Fibroblast of lung (primary cell): ENCODE measurements at regions not wholly inside any gene's neighbourhood (a gene's known extent, or its start where the extent isn't known, plus 50 kb on each side); places are given as distances from the start of the nearest gene placed in this dataset.

Experiments used
- DNase-seq, 2 donors: peaks; one replicate each; pipeline versions ENCODE4 v3.0.0 to v3.0.0-alpha.2; 2010; ENCODE audit warnings: low read depth in 2 of 2
- H2AFZ ChIP-seq: 2 replicates; pipeline ENCODE4 v1.5.1; 2012; ENCODE audit warnings: low read length, control low read depth, inconsistent platforms
- H3K27ac ChIP-seq: 2 replicates; pipeline ENCODE4 v1.5.1; 2011; ENCODE audit warnings: low read length, control low read depth; ENCODE audit not compliant: insufficient read depth
- H3K27me3 ChIP-seq: 2 replicates; pipeline ENCODE4 v1.5.1; 2011; ENCODE audit warnings: mild to moderate bottlenecking, low read length; ENCODE audit not compliant: control insufficient read depth, insufficient read depth
- H3K36me3 ChIP-seq: 2 replicates; pipeline ENCODE4 v1.5.1; 2011; ENCODE audit warnings: low read length; ENCODE audit not compliant: control insufficient read depth, insufficient read depth
- H3K4me1 ChIP-seq: 2 replicates; pipeline ENCODE4 v1.5.1; 2011; ENCODE audit warnings: low read length; ENCODE audit not compliant: control insufficient read depth, insufficient read depth; ENCODE audit errors: extremely low read depth
- H3K4me2 ChIP-seq: 2 replicates; pipeline ENCODE4 v1.5.1; 2011; ENCODE audit warnings: low read length, control low read depth; ENCODE audit not compliant: insufficient read depth; ENCODE audit errors: extremely low read depth
- H3K4me3 ChIP-seq, 4 experiments: fragments of 200-600 bp in 1 of 4; sonication (generic) in 1 of 4; replicated peaks in 1 of 4; 2 replicates each; pipeline ENCODE4 v1.5.1; 2011 to 2016; ENCODE audit warnings: low read length in 4 of 4, low read depth in 3 of 4, mild to moderate bottlenecking in 3 of 4, control low read depth in 2 of 4, inconsistent platforms in 1 of 4, mixed read lengths in 1 of 4; ENCODE audit not compliant: insufficient read depth in 1 of 4; ENCODE audit errors: control extremely low read depth in 1 of 4
- H3K79me2 ChIP-seq: 2 replicates; pipeline ENCODE4 v1.5.1; 2012; ENCODE audit warnings: mild to moderate bottlenecking, low read length, inconsistent platforms; ENCODE audit not compliant: control insufficient read depth, insufficient read depth
- H3K9ac ChIP-seq: 2 replicates; pipeline ENCODE4 v1.5.1; 2011; ENCODE audit warnings: mild to moderate bottlenecking, low read length, control low read depth; ENCODE audit not compliant: insufficient read depth
- H3K9me3 ChIP-seq: 2 replicates; pipeline ENCODE4 v1.5.1; 2012; ENCODE audit warnings: low read depth, low read length; ENCODE audit not compliant: control insufficient read depth, insufficient read depth
- H4K20me1 ChIP-seq: 2 replicates; pipeline ENCODE4 v1.5.1; 2011; ENCODE audit warnings: low read length; ENCODE audit not compliant: control insufficient read depth, insufficient read depth; ENCODE audit errors: extremely low read depth
- EZH2 ChIP-seq: IDR thresholded peaks from 2 replicates; pipeline ENCODE4 v1.5.1; 2012; ENCODE audit warnings: low read length, control low read depth, mild to moderate bottlenecking; ENCODE audit errors: missing control alignments
- TF ChIP-seq, protein P1 (sequence below), 2 donors: IDR thresholded peaks in 1 of 2; conservative IDR thresholded peaks in 1 of 2; 1 replicate in 1 of 2; 2 replicates in 1 of 2; pipeline ENCODE4 v1.5.1; 2011 to 2012; ENCODE audit warnings: low read length in 2 of 2, control low read depth in 1 of 2, inconsistent platforms in 1 of 2, low read depth in 1 of 2, mild to moderate bottlenecking in 1 of 2

DNA sequence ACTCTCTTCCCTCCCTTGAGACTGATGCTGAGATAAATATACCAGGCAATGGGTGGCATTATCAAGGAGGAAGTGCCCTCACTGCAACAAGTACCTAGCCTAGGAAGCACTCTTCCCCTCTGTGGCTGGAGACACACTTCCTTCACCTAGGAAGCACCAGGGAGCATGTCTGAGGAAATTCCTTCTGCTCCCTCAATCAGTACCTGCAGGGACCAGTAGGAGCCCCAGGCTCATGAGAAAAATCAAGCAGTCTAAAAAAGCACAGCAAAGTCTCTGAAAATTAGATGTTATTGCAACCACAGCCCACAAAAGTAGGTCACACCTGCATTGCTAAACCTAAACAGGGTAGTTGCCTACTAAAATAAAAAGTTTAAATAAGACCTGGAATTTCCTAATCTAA lies 78.2 kb upstream of the TRPM1 start:
- no peaks in the 10 kb centered on the region for H3K9me3 ChIP-seq
- H4K20me1 ChIP-seq = no peaks in the 10 kb centered on the region
- no peak overlapping the region for H3K4me2 ChIP-seq
- no peak overlapping the region for H3K9ac ChIP-seq
- H3K4me3 ChIP-seq = no peak overlapping the region
- H3K4me1 ChIP-seq = no peaks in the 10 kb centered on the region
- no peaks in the 10 kb centered on the region for H3K79me2 ChIP-seq
- no peak for TF ChIP-seq EZH2
- TF ChIP-seq, protein P1, sequence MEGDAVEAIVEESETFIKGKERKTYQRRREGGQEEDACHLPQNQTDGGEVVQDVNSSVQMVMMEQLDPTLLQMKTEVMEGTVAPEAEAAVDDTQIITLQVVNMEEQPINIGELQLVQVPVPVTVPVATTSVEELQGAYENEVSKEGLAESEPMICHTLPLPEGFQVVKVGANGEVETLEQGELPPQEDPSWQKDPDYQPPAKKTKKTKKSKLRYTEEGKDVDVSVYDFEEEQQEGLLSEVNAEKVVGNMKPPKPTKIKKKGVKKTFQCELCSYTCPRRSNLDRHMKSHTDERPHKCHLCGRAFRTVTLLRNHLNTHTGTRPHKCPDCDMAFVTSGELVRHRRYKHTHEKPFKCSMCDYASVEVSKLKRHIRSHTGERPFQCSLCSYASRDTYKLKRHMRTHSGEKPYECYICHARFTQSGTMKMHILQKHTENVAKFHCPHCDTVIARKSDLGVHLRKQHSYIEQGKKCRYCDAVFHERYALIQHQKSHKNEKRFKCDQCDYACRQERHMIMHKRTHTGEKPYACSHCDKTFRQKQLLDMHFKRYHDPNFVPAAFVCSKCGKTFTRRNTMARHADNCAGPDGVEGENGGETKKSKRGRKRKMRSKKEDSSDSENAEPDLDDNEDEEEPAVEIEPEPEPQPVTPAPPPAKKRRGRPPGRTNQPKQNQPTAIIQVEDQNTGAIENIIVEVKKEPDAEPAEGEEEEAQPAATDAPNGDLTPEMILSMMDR (conservative IDR thresholded peaks at IDR 0.05 in 1 of 2, IDR thresholded peaks at IDR 0.05 in 1 of 2; ENCODE audit: low read depth in 1 of 2, low read length in 2 of 2) = peak in 1 of 2 donors; percentile 3
- H3K36me3 ChIP-seq = no peaks in the 10 kb centered on the region
- DNase-seq = no peak
- no peak overlapping the region for H2AFZ ChIP-seq
- no peaks in the 10 kb centered on the region for H3K27me3 ChIP-seq
- no peak overlapping the region for H3K27ac ChIP-seq

DNA sequence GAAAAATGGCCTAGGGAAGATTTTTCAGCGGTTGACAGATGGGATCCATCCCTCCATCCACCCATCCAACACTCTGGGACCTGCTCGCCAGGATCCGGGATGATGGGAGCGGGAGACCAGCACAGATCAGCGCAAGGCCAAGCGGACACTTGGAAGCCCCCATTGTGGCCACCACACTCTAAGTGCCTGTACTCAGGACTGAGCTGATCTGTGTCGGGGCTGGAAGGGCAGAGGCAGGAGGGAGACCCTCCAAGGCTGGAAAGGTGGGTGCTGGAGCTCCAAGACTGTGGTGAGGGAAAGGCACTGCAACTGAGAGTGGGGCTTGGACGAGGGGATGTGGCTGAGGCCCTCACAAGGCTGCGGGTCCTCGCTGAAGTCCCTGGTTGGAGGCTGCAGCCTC lies 91.8 kb upstream of the TRPM1 start:
- no peaks in the 10 kb centered on the region for H3K4me1 ChIP-seq
- no peak overlapping the region for H3K4me2 ChIP-seq
- no peaks in the 10 kb centered on the region for H4K20me1 ChIP-seq
- H3K36me3 ChIP-seq = no peaks in the 10 kb centered on the region
- H3K9me3 ChIP-seq = no peaks in the 10 kb centered on the region
- H3K27ac ChIP-seq = no peak overlapping the region
- H2AFZ ChIP-seq = no peak overlapping the region
- no peak overlapping the region for H3K9ac ChIP-seq
- H3K4me3 ChIP-seq = no peak overlapping the region
- no peaks in the 10 kb centered on the region for H3K79me2 ChIP-seq
- TF ChIP-seq, protein P1 (conservative IDR thresholded peaks at IDR 0.05 in 1 of 2, IDR thresholded peaks at IDR 0.05 in 1 of 2; ENCODE audit: low read depth in 1 of 2, low read length in 2 of 2) = no peak
- no peak for TF ChIP-seq EZH2
- no peak for DNase-seq
- no peaks in the 10 kb centered on the region for H3K27me3 ChIP-seq

DNA sequence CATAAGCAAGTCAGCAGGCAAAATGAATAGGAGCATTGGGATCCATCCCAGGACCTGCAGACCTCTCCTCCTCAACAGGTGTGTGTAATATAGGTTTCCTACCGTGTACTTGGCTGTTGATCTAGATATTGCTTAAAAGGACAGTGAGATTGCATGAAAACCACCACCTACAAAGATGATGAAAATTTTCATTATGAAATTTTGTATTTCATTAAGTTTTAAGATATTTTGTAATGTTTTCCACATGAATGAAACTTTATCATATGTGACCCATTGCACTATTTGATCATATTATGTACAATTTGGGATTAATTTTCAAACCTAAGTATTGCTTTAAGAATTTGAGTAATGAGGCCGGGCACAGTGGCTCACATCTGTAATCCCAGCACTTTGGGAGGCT lies 94.3 kb upstream of the TRPM1 start:
- H3K79me2 ChIP-seq = no peaks in the 10 kb centered on the region
- no peak overlapping the region for H3K4me2 ChIP-seq
- no peak overlapping the region for H2AFZ ChIP-seq
- no peaks in the 10 kb centered on the region for H3K36me3 ChIP-seq
- H3K27ac ChIP-seq = no peak overlapping the region
- no peak for DNase-seq
- no peak overlapping the region for H3K4me3 ChIP-seq
- TF ChIP-seq, protein P1 (conservative IDR thresholded peaks at IDR 0.05 in 1 of 2, IDR thresholded peaks at IDR 0.05 in 1 of 2; ENCODE audit: low read depth in 1 of 2, low read length in 2 of 2) = no peak
- no peak for TF ChIP-seq EZH2
- H4K20me1 ChIP-seq = no peaks in the 10 kb centered on the region
- H3K9me3 ChIP-seq = no peaks in the 10 kb centered on the region
- H3K4me1 ChIP-seq = no peaks in the 10 kb centered on the region
- no peaks in the 10 kb centered on the region for H3K27me3 ChIP-seq
- no peak overlapping the region for H3K9ac ChIP-seq
